ENCODE measurements at regions not wholly inside any gene's neighbourhood (a gene's known extent, or its start where the extent isn't known, plus 50 kb on each side); places are given as distances from the start of the nearest gene placed in this dataset.

DNA sequence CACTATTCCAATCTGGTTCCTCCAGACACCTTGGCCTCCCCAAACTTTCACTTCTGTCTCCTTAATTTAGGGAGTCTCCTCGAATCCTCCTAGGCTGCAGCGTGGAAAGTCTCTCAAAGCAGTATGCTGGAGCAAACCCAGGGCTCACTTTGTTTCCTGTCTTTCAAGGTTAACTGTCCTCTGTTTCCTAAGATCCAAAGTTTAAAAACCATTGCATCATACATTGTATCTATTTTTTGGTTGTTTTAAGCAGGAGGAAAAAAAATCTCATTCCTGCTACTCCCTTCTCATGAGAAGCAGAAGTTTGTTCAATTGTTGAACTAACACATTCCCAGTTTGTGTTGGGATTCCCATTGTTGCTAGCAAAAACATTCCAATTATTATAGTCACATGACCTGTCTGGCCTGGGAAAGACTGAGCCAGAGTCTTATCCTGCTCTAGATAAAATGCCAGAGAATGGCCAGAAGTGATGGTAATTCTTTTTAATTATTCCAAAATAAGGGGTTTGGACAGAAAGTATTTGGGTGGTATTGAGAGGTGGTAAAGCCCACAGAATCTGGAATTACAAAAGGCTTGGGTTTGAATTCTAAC lies 67.3 kb downstream of the HSPB8 start:
- DNase-seq: no peak

DNA sequence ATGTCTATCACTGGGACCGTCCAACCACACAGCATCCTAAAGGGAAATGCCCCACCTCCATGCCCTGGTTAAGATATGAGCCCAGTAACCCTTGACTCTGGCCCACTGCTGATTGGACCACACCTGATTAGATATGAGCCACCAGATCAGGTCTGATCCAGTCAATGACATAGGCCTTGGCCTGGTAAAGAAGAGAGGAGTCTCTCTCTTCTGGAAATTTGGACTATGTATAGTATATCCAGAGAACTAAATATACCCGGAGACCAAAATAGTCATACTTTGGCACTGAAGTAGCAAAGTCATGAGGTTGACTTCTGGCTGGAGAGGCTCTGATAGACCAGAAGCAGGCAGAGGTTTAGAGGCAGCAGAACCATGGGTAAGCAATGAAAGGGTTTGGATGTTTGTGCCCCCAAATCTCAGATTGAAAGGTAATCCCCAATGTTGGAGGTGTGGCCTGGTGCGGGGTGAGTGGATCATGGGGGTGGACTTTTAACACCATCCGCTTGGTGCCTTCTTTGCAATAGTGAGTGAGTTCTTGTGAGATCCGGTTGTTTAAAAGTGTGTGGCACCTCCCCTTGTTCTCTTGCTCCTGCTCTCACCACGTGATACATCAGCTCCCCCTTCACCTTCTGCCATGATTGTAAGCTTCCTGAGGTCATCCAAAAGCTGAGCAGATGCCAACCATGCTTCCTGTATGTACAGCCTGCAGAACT lies 68.4 kb downstream of the HSPB8 start:
- no peak for DNase-seq

DNA sequence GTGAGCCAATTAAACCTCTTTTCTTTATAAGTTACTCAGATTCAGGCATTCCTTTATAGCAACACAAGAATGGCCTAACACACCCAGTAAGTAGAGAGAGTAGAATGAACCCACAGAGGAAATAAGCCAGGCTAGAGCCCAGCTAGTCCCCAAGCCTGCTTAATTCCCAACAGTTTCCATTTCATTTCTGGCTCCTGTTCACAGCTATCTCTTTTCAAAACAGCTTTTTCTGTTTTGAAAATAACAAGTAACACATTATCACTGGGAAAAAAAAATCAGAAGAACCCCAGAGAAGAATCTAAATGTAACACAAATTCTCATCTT lies 69.0 kb downstream of the HSPB8 start:
- DNase-seq: no peak

GRCh38 chr12:119249383-119250155 lies 70.8 kb downstream of the HSPB8 start:
- DNase-seq: no peak

DNA sequence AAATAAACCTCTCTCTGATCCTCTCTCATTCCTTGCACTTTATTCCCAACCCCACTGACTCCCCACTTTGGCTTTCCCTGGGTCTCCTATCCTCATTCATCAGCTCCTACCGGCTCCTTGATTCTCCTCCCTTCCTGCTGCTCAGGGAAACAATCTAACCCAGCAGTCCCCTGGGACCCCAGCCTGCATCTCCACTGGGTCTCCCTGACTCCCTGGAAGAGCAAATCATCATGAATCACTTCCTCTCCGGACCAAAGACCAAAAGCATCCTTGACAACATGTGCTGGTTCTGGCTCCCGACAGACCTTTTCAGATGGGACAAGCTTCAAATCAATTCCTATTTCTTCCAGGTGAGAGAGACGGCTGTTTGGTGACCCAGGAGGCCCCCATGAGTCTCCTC lies 76.6 kb downstream of the HSPB8 start:
- DNase-seq: no peak

DNA sequence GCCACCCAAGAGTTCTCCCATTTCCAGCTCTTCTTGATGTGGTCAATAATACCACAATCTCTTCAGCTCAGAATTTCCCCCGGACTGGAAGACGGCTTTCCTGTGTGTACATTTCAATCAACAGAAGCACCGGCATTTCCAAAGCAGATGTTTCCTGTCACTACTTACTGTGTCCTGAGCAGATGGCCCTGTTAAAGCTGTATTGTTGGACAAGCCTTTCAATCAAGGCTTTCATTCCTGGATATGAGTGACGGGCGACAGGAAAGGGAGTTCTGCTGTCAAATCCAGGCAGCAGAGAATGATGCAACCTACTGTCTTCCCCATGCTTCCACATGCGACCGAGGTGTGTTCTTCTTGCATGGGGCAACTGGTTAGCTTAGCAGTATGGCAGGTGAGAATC lies 76.4 kb upstream of the CCDC60 start:
- peak; percentile 24 to 40 for DNase-seq

DNA sequence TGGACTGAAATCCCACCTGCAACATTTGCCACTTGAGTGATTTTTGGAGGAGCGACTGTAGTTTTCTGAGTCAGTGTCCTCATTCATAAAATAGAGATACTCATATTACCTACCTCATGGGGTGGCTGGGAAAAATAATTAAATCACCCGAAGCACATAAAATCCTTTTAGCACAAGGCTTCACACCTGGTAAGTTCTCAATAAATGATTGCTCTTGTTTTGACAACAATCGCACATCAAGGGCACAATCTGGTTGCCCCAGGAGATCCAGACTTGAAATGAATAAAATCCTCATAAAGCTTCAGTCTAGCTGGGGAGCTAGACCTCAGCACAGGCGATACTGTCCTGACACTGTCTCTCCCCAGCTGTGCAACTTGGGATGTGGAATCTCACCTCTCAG lies 76.0 kb upstream of the CCDC60 start:
- DNase-seq: no peak

DNA sequence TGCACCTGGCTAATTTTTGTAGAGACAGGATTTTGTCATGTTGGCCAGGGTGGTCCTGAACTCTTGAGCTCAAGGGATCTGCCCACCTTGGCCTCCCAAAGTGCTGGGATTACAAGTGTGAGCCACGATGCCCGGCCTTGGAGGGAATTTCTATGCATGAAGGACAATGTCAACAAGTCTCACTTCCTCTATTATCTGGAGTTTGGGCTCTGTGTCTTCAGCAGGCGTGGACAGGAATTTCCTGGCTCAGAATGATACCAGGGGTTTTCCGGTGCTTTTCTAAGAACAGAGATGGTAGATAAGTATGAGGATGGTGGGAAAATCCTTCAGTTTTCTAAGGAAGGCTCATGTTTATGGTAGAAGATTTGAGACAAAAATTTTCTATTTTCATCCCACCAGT lies 75.0 kb upstream of the CCDC60 start:
- DNase-seq: no peak

DNA sequence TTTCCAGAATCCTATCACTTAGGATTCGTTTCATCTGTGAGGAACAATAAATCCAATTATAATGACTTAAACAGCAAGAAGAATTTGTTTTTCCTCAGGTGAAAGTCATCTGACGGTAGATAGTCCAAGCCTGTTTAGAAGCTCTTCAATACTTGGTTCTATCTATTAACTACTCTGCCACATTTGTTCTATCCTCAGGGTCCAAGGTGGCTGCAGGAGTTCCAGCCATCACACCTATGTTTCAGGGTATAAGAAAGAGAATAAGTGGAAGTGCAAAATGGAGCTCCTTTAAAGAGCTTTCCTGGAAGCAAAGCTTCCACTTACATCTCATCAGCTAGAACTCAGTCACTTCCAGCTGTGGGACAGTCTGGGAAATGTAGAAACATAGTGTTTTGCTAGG lies 72.1 kb upstream of the CCDC60 start:
- no peak for DNase-seq

- no peak for DNase-seq
Observed at GRCh38 chr12:119263466-119263865, 71.1 kb upstream of the CCDC60 start.

DNA sequence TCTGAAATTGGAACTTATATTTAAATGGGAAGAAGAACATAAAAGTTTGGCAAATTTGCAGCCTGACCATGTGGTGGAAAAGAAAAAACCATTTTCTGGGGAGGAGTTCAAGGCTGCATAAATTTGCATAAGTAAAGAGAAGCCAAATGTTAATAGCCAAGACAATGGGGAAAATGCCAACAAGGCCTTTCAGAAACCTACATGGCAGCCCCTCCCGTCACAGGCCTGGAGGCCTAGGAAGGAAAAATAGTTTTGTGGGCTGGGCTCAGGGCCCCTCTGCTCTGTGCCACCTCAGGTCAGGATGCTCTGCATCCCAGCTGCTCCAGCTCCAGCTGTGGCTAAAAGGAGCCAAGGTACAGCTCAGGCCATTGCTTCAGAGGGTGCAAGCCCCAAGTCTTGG lies 67.6 kb upstream of the CCDC60 start:
- DNase-seq: no peak

GRCh38 chr12:119274636-119275065 lies 59.9 kb upstream of the CCDC60 start:
- no peak for DNase-seq

GRCh38 chr12:119283310-119283709 lies 51.2 kb upstream of the CCDC60 start:
- no peak for DNase-seq

Measured in right lung (tissue), 2 donors.